GM10266 (cell line): ENCODE measurements at regions not wholly inside any gene's neighbourhood (a gene's known extent, or its start where the extent isn't known, plus 50 kb on each side); places are given as distances from the start of the nearest gene placed in this dataset.
A peak's percentile ranks its signal among the peaks of the same experiment; 100 is the strongest.

ENCODE experiments used
- DNase-seq: peaks from one replicate; pipeline ENCODE4 v3.0.0; 2012; ENCODE audit errors: extremely low spot score
- CTCF ChIP-seq: IDR thresholded peaks from 2 replicates; pipeline ENCODE4 v1.5.1; 2012; ENCODE audit warnings: mild to moderate bottlenecking, low read depth; ENCODE audit not compliant: control insufficient read depth, insufficient read depth; ENCODE audit errors: missing control alignments

- no peak for TF ChIP-seq CTCF
- DNase-seq, result no peak
Measured at GRCh38 chr1:198031086-198031485, 113.9 kb downstream of the LHX9 start.

GRCh38 chr1:198032668-198033067, 115.5 kb downstream of the LHX9 start:
- no peak for DNase-seq
- no peak for TF ChIP-seq CTCF

GRCh38 chr1:198040880-198041279, 115.9 kb upstream of the NEK7 start:
- TF ChIP-seq CTCF, result no peak
- DNase-seq, result no peak

- TF ChIP-seq CTCF, result no peak
- no peak for DNase-seq
Measured at GRCh38 chr1:198042168-198042567, 114.6 kb upstream of the NEK7 start.

- no peak for TF ChIP-seq CTCF
- DNase-seq, result no peak
Measured at GRCh38 chr1:198047913-198048312, 108.9 kb upstream of the NEK7 start.

GRCh38 chr1:198054510-198054909, 102.3 kb upstream of the NEK7 start:
- no peak for DNase-seq
- no peak for TF ChIP-seq CTCF

- DNase-seq, result no peak
- peak; percentile 19 for TF ChIP-seq CTCF
Measured at GRCh38 chr1:198056255-198056654, 100.5 kb upstream of the NEK7 start.
